ENCODE measurements at regions not wholly inside any gene's neighbourhood (a gene's known extent, or its start where the extent isn't known, plus 50 kb on each side); places are given as distances from the start of the nearest gene placed in this dataset.

DNA sequence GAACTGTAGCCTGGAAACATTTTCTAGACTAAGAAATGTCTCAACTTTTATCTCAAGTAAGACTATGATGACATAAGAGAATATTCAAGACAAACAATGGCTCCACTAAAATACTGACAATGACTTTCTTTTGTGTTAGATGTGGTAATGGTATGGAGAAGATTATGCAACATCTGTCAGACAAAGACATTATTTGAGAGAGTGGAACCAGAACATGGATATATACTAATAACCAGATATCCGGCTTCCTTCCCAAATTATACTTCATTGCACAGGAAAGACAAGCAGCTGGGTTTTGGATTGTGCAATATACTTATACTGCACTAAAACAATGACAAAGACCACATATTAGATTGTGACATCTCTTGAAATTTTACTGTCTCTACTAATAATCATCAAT, 290.8 kb upstream of the GIMD1 start:
- no peak overlapping the region for H3K4me3 ChIP-seq (replicated peaks in 1 of 3; ENCODE audit: insufficient read depth in 1 of 3, low read depth in 1 of 3, low read length in 3 of 3)
- no peaks in the 10 kb centered on the region for H3K9me3 ChIP-seq (replicated peaks; ENCODE audit: control insufficient read depth, insufficient read depth, low read length)
- H3K9me1 ChIP-seq (replicated peaks; ENCODE audit: control insufficient read depth, extremely low read depth, insufficient read depth, low read length): no peaks in the 10 kb centered on the region
- POLR2A ChIA-PET: no interaction called here
- CTCF ChIA-PET: no interaction called here
- H3K4me2 ChIP-seq (ENCODE audit: insufficient read depth, low read length): no peak overlapping the region
- intact Hi-C loops (cut with micrococcal nuclease): no loop called here
- no peaks in the 10 kb centered on the region for H3K36me3 ChIP-seq (ENCODE audit: control insufficient read depth in 2 of 2, extremely low read depth in 1 of 2, insufficient read depth in 2 of 2, low read length in 2 of 2)
- no peaks in the 10 kb centered on the region for H3K27me3 ChIP-seq (ENCODE audit: control insufficient read depth in 2 of 2, insufficient read depth in 2 of 2, low read length in 2 of 2)
- DNase-seq (ENCODE audit: low read depth, low spot score): no peak
- dilution Hi-C loops (cut with MboI; ENCODE audit: extremely low pct_ligation_motif_present, low sequenced_read_pairs): no loop called here
- H2AFZ ChIP-seq (ENCODE audit: low read depth, low read length): no peak overlapping the region
- no peak for FAIRE-seq
- no peaks in the 10 kb centered on the region for H3K79me2 ChIP-seq (ENCODE audit: control insufficient read depth, insufficient read depth, low read length)
- BruUV-seq (replicated peaks): no TSS peak
- no peak overlapping the region for H3K27ac ChIP-seq (ENCODE audit: insufficient read depth, low read depth, low read length)
- H3K4me1 ChIP-seq (ENCODE audit: control insufficient read depth, extremely low read depth, insufficient read depth, low read length): no peaks in the 10 kb centered on the region
- no peak for TF ChIP-seq MYC (IDR thresholded peaks at IDR 0.05; ENCODE audit: low read depth, low read length)
- no peak for TF ChIP-seq FOS (IDR thresholded peaks at IDR 0.05; ENCODE audit: borderline replicate concordance, insufficient read depth, low read length)
- TF ChIP-seq POLR2A (IDR thresholded peaks at IDR 0.05; ENCODE audit: low read depth, low read length): no peak
- TF ChIP-seq POLR2AphosphoS5 (IDR thresholded peaks at IDR 0.05; ENCODE audit: insufficient read depth, low read depth, low read length): no peak
- TF ChIP-seq EZH2 (IDR thresholded peaks at IDR 0.05; ENCODE audit: borderline replicate concordance, low read depth, low read length, severe bottlenecking): no peak
- TF ChIP-seq, protein P1, sequence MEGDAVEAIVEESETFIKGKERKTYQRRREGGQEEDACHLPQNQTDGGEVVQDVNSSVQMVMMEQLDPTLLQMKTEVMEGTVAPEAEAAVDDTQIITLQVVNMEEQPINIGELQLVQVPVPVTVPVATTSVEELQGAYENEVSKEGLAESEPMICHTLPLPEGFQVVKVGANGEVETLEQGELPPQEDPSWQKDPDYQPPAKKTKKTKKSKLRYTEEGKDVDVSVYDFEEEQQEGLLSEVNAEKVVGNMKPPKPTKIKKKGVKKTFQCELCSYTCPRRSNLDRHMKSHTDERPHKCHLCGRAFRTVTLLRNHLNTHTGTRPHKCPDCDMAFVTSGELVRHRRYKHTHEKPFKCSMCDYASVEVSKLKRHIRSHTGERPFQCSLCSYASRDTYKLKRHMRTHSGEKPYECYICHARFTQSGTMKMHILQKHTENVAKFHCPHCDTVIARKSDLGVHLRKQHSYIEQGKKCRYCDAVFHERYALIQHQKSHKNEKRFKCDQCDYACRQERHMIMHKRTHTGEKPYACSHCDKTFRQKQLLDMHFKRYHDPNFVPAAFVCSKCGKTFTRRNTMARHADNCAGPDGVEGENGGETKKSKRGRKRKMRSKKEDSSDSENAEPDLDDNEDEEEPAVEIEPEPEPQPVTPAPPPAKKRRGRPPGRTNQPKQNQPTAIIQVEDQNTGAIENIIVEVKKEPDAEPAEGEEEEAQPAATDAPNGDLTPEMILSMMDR (IDR thresholded peaks at IDR 0.05; ENCODE audit: extremely low read depth in 1 of 2, insufficient read depth in 1 of 2, low read depth in 1 of 2, low read length in 2 of 2): no peak
- TF ChIP-seq, protein P2, sequence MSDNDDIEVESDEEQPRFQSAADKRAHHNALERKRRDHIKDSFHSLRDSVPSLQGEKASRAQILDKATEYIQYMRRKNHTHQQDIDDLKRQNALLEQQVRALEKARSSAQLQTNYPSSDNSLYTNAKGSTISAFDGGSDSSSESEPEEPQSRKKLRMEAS (IDR thresholded peaks at IDR 0.05; ENCODE audit: insufficient read depth, insufficient read length): no peak
- no peak for TF ChIP-seq GATA2 (IDR thresholded peaks at IDR 0.05; ENCODE audit: insufficient read depth, insufficient read length, low read depth, low read length)
- TF ChIP-seq JUN (IDR thresholded peaks at IDR 0.05; ENCODE audit: borderline replicate concordance, insufficient read depth, insufficient read length, low read depth): no peak
- no peak overlapping the region for H3K9ac ChIP-seq (replicated peaks; ENCODE audit: extremely low read depth, insufficient read depth, low read length)
- no peaks in the 10 kb centered on the region for H4K20me1 ChIP-seq (replicated peaks; ENCODE audit: control insufficient read depth, extremely low read depth, insufficient read depth, low read length)

Data from endothelial cell of umbilical vein (primary cell).